A673 (cell line): ENCODE measurements at regions not wholly inside any gene's neighbourhood (a gene's known extent, or its start where the extent isn't known, plus 50 kb on each side); places are given as distances from the start of the nearest gene placed in this dataset.

ENCODE experiments used
- EZH2 ChIP-seq: fragments of 200-600 bp; sonication (generic); IDR thresholded peaks from 2 replicates; pipeline ENCODE4 v1.6.1; 2017; ENCODE audit warnings: borderline replicate concordance, low read depth, mild to moderate bottlenecking, mixed read lengths, antibody characterized with exemption, low read length; ENCODE audit not compliant: poor library complexity, severe bottlenecking
- TF ChIP-seq, protein P1 (sequence below): fragments of 300-800, 200-600 bp; sonication (generic); conservative IDR thresholded peaks from 2 replicates; pipeline ENCODE4 v1.5.1; 2017; ENCODE audit warnings: low read depth, mild to moderate bottlenecking, antibody characterized with exemption, low read length, moderate library complexity, mixed read lengths

DNA sequence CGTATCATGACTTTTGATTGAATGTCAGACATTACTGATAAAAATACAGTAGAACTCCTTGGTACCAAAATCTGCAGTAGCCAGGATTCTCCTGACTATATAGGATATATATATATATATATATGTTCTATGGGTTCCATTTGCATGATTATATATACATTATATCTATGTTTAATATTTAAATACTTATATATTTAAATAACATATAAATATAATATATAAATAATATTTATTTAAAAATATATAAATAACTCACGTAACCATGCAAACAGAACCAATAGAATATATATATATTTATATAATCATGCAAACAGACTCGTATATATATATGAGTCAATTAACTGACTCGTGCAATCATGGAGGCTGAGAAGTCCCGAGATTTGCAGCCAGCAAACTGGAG is 278.8 kb upstream of the PLXNA2 start:
- TF ChIP-seq, protein P1, sequence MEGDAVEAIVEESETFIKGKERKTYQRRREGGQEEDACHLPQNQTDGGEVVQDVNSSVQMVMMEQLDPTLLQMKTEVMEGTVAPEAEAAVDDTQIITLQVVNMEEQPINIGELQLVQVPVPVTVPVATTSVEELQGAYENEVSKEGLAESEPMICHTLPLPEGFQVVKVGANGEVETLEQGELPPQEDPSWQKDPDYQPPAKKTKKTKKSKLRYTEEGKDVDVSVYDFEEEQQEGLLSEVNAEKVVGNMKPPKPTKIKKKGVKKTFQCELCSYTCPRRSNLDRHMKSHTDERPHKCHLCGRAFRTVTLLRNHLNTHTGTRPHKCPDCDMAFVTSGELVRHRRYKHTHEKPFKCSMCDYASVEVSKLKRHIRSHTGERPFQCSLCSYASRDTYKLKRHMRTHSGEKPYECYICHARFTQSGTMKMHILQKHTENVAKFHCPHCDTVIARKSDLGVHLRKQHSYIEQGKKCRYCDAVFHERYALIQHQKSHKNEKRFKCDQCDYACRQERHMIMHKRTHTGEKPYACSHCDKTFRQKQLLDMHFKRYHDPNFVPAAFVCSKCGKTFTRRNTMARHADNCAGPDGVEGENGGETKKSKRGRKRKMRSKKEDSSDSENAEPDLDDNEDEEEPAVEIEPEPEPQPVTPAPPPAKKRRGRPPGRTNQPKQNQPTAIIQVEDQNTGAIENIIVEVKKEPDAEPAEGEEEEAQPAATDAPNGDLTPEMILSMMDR = no peak
- TF ChIP-seq EZH2 = no peak
